Ishikawa (cell line): ENCODE measurements at regions not wholly inside any gene's neighbourhood (a gene's known extent, or its start where the extent isn't known, plus 50 kb on each side); places are given as distances from the start of the nearest gene placed in this dataset.

ENCODE experiments used
- CREB1 ChIP-seq: IDR thresholded peaks from 2 replicates; pipeline ENCODE4 v1.6.1; 2012; ENCODE audit warnings: low read depth
- RAD21 ChIP-seq: IDR thresholded peaks from 2 replicates; pipeline ENCODE4 v1.6.1; 2012; ENCODE audit warnings: low read depth
- TCF12 ChIP-seq: IDR thresholded peaks from 2 replicates; pipeline ENCODE4 v1.6.1; 2012; ENCODE audit warnings: low read depth
- TEAD4 ChIP-seq: IDR thresholded peaks from 2 replicates; pipeline ENCODE4 v1.6.1; 2012
- ZBTB7A ChIP-seq: IDR thresholded peaks from 2 replicates; pipeline ENCODE4 v1.6.1; 2012; ENCODE audit warnings: low read depth
- TF ChIP-seq, protein P1 (sequence below): IDR thresholded peaks from 2 replicates; pipeline ENCODE4 v1.6.1; 2012

- TF ChIP-seq CREB1 (no peak), ZBTB7A (no peak), TCF12 (no peak), TEAD4 (no peak), RAD21 (no peak)
- TF ChIP-seq, protein P1, sequence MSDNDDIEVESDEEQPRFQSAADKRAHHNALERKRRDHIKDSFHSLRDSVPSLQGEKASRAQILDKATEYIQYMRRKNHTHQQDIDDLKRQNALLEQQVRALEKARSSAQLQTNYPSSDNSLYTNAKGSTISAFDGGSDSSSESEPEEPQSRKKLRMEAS: no peak
These were observed 252.6 kb downstream of the GLRX3 start for GRCh38 chr10:130388746-130389145.
